GM18502 (cell line): ENCODE measurements at regions not wholly inside any gene's neighbourhood (a gene's known extent, or its start where the extent isn't known, plus 50 kb on each side); places are given as distances from the start of the nearest gene placed in this dataset.
"Not testable (repeated sequence)": the region's sequence is repeated elsewhere in the genome, so short reads cannot be mapped to it uniquely, and the experiment has no call there.

Experiments
- ATAC-seq: cut with Tn5 transposase; IDR thresholded peaks from one replicate; pipeline ENCODE4 v1.9.1; 2021; ENCODE audit warnings: mild to moderate bottlenecking; ENCODE audit not compliant: unreplicated experiment, poor library complexity

GRCh38 chr13:24617256-24618010, 62.8 kb upstream of the ATP12A start:
- ATAC-seq = no peak

GRCh38 chr13:24618011-24618955, 61.9 kb upstream of the ATP12A start:
- peak; percentile 83 for ATAC-seq

GRCh38 chr13:24619282-24619681, 60.9 kb upstream of the ATP12A start:
- no peak for ATAC-seq

- ATAC-seq = not testable (repeated sequence)
Observed at GRCh38 chr13:24622481-24623148, 57.6 kb upstream of the ATP12A start.

- no peak for ATAC-seq
Observed at GRCh38 chr13:24623149-24623665, 57.0 kb upstream of the ATP12A start.

- ATAC-seq = no peak
Observed at GRCh38 chr13:24624363-24624762, 55.8 kb upstream of the ATP12A start.

GRCh38 chr13:24624801-24625231, 55.4 kb upstream of the ATP12A start:
- no peak for ATAC-seq

GRCh38 chr13:24625331-24625731, 54.9 kb upstream of the ATP12A start:
- ATAC-seq = peak; percentile 67

GRCh38 chr13:24625870-24626849, 54.0 kb upstream of the ATP12A start:
- ATAC-seq = peak; percentile 76

GRCh38 chr13:24627090-24627714, 53.0 kb upstream of the ATP12A start:
- no peak for ATAC-seq

- ATAC-seq = no peak
Observed at GRCh38 chr13:24627946-24628345, 52.3 kb upstream of the ATP12A start.

GRCh38 chr13:24629320-24629719, 50.9 kb upstream of the ATP12A start:
- no peak for ATAC-seq

- ATAC-seq = no peak
Observed at GRCh38 chr13:24630121-24630520, 50.1 kb upstream of the ATP12A start.
